ENCODE measurements at regions not wholly inside any gene's neighbourhood (a gene's known extent, or its start where the extent isn't known, plus 50 kb on each side); places are given as distances from the start of the nearest gene placed in this dataset.

GRCh38 chr16:65579050-65579449 is 457.2 kb upstream of the CDH11 start:
- TF ChIP-seq ZBED4 (CRISPR knock-in tag; IDR thresholded peaks at IDR 0.05; ENCODE audit: borderline replicate concordance) (no peak), MTF2 (CRISPR knock-in tag; IDR thresholded peaks at IDR 0.05; ENCODE audit: borderline replicate concordance) (no peak), ZC3H4 (CRISPR knock-in tag; IDR thresholded peaks at IDR 0.05; ENCODE audit: borderline replicate concordance) (no peak)
